Mononuclear cell (primary cell): ENCODE measurements at regions not wholly inside any gene's neighbourhood (a gene's known extent, or its start where the extent isn't known, plus 50 kb on each side); places are given as distances from the start of the nearest gene placed in this dataset.

ENCODE experiments used
- H3K27me3 ChIP-seq: 2 replicates; pipeline ENCODE4 v1.6.0; 2011; ENCODE audit warnings: low read length, control low read depth; ENCODE audit not compliant: insufficient read depth
- H3K4me1 ChIP-seq: 2 replicates; pipeline ENCODE4 v1.5.1; 2011; ENCODE audit warnings: mild to moderate bottlenecking, low read length, control low read depth; ENCODE audit not compliant: insufficient read depth
- H3K4me3 ChIP-seq: 2 replicates; pipeline ENCODE4 v1.5.1; 2011; ENCODE audit warnings: mild to moderate bottlenecking, low read length, moderate library complexity
- H3K9me3 ChIP-seq: 2 replicates; pipeline ENCODE4 v1.5.1; 2011; ENCODE audit warnings: low read depth, mild to moderate bottlenecking, control low read depth, low read length

DNA sequence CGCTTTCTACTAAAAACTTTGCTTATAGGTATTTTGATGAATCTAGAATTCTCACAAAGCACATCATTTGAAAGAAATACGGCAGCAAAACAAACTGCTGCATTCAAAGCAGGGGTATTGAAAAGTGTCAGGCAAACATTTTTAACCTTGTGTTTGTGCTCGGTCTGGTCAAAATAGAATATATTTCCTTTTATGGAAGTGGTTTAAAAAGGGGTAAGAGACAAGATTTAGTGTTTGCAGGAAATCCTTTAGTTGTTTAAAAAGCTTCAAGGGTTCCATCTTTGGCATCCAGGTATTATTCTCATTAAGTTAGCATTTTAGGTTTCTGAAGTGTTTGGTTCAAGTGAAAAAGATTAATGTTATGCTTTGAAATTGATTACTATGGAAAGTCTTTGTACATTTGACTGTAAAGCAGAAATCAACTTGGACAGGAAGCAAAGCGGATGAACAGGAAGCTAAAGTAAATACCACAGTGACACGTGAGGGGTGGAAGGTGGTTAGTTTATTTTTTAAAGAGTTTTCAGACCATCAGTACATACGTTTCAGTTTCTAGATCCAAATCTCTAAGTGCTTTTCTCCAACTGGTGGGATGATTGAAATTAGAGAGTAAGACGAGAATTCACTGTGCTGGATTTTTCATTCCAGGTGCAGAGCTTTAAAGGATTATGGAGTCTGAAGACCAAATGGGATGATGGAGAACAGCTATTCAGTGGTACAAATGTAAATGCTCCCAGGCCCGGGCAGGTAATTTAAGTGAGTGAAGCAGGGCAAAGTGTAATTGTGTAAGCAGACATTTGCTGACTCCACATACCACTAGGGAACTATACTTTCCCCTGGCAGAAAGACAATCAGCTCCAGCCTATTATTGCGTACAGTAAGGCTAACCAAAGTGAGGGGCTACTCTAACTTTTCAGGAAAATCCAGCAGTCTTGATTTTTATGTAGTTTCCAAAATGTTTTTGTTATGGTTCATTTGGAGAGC lies 341.8 kb upstream of the TBL1XR1 start:
- Histone ChIP-seq H3K4me1 (peaks cover 25% of the 10 kb centered on the region), H3K27me3 (no peaks in the 10 kb centered on the region), H3K9me3 (no peaks in the 10 kb centered on the region), H3K4me3 (no peak overlapping the region)

DNA sequence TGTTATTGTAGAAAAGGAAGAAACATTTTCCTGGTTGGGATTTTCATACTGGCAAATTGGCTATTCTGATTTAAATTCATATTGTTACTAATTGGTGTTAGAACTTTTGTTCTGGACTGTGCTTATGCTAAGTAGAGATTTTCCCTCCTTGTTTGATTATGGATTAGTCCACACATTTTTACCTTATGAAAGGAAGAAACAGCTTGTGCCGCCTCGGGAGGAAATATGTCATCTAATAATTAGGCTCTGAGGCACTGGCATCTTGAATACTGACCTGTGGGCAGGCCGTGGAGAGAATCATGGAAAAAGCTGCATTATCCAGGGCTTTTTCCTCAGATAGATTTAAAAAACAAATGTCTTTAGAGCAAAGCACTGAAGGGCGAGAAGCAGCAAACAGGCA lies 344.3 kb upstream of the TBL1XR1 start:
- H3K4me3 ChIP-seq, result no peak overlapping the region
- H3K27me3 ChIP-seq, result no peaks in the 10 kb centered on the region
- no peaks in the 10 kb centered on the region for H3K9me3 ChIP-seq
- H3K4me1 ChIP-seq, result peaks cover 25% of the 10 kb centered on the region

DNA sequence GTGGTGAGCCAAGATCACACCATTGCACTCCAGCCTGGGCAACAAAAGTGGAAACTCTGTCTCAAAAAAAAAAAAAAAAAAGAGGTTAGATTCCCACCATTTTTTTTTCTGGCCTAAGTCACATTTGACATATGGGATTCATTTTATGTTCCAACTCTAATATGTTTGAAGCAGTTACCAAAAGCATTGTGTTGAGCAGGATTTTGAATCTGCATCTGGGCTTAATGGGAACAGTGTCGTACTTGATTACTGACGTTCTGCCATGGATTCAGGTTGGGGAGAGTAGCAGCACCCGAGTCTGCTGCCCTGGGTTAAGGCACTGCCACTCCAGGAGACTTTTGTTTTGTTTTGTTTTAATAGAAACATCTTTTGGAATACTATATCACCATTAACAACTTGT lies 348.7 kb upstream of the TBL1XR1 start:
- no peaks in the 10 kb centered on the region for H3K4me1 ChIP-seq
- H3K4me3 ChIP-seq, result no peak overlapping the region
- no peaks in the 10 kb centered on the region for H3K9me3 ChIP-seq
- no peaks in the 10 kb centered on the region for H3K27me3 ChIP-seq

GRCh38 chr3:177547711-177548350 lies 350.5 kb upstream of the TBL1XR1 start:
- Histone ChIP-seq H3K4me3 (no peak overlapping the region), H3K27me3 (no peaks in the 10 kb centered on the region), H3K4me1 (peaks cover 3% of the 10 kb centered on the region), H3K9me3 (no peaks in the 10 kb centered on the region)

DNA sequence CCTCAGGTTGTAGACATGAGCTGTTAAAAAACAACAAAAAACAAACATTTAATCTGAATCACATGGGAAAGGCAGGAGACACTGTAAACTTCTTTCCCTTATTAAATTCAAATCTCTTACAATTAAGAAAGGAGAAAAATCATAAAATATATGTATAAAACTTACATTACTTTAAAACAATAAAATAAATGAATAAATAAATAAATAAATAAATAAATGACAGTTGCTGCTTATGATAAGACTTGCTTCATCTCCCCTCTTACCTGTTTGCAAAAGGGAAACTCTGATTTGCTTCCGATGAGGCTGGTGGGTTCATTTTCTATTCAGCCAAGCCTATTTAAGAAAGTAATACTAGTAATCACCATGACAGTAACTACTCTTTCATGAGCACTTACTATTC lies 353.4 kb upstream of the TBL1XR1 start:
- Histone ChIP-seq H3K4me1 (peaks cover 9% of the 10 kb centered on the region), H3K27me3 (no peaks in the 10 kb centered on the region), H3K9me3 (no peaks in the 10 kb centered on the region), H3K4me3 (no peak overlapping the region)

DNA sequence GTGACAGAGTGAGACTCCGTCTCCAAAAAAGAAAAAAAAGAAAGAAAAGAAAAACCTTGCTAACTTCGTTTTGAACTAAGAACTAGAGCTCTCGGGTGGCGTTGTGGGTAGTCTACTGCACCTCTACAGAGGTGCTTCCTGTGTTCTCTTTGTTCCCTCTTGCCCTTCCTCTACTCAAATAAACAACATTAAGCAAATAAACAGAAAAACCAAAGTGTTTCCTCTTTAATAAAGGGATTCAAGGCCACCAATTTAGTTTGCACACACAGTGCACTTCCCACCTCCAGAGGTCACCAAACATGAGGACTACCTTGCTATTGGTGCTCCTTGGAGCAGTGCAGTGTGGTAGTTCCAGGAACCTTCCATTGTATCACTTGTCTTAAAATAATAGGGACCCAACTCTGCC lies 354.2 kb upstream of the TBL1XR1 start:
- Histone ChIP-seq H3K4me3 (no peak overlapping the region), H3K27me3 (no peaks in the 10 kb centered on the region), H3K4me1 (peaks cover 9% of the 10 kb centered on the region), H3K9me3 (no peaks in the 10 kb centered on the region)

- H3K9me3 ChIP-seq, result no peaks in the 10 kb centered on the region
- H3K27me3 ChIP-seq, result no peaks in the 10 kb centered on the region
- peaks cover 9% of the 10 kb centered on the region for H3K4me1 ChIP-seq
- H3K4me3 ChIP-seq, result no peak overlapping the region
These were observed 354.8 kb upstream of the TBL1XR1 start for GRCh38 chr3:177552051-177552450.

GRCh38 chr3:177553012-177553411 lies 355.7 kb upstream of the TBL1XR1 start:
- H3K4me3 ChIP-seq, result no peak overlapping the region
- H3K4me1 ChIP-seq, result peaks cover 9% of the 10 kb centered on the region
- H3K9me3 ChIP-seq, result no peaks in the 10 kb centered on the region
- H3K27me3 ChIP-seq, result no peaks in the 10 kb centered on the region

GRCh38 chr3:177553579-177553978 lies 356.3 kb upstream of the TBL1XR1 start:
- Histone ChIP-seq H3K4me3 (no peak overlapping the region), H3K27me3 (no peaks in the 10 kb centered on the region), H3K9me3 (no peaks in the 10 kb centered on the region), H3K4me1 (peaks cover 9% of the 10 kb centered on the region)

DNA sequence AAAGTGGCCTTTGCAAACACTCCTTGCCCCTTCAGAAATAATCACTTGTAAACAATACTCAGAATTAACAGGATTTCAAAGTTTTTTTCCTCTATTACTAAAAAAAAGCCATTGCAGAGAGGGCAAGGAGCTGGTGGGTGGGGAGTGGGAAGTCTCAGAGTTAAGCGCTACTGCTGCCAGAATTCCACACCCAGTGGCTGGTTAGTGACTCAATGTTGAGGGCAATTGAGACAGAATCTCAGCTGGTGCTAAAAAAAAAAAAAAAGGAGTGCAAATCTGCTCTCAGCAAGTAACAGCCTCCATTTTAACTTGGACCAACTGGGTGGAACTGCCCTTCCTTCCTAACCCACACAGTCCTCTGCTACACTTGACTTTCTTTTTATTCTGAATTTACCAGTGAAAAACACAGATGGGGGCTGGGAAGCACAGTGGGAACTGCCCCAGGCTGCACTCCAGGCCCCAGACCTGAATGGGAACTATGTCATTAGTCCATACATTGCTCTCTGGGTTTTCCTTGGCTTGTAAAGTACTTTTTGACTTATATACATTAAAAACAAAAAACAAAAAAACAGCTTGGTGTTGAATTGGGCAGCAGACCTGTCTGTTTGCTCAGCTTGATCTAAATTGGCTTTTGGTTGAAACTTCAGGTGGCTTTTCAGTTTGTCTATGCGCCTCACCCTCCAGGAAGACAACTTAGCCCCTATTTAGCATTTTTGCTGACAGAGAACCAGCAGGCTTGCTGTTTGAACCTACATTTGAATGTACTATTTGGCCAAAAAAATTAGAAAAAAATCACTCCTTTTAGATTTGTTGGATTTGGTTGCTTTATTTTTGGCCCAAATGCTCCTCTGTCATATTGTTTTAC lies 357.8 kb upstream of the TBL1XR1 start:
- Histone ChIP-seq H3K27me3 (no peaks in the 10 kb centered on the region), H3K4me3 (no peak overlapping the region), H3K9me3 (no peaks in the 10 kb centered on the region), H3K4me1 (peaks cover 9% of the 10 kb centered on the region)

DNA sequence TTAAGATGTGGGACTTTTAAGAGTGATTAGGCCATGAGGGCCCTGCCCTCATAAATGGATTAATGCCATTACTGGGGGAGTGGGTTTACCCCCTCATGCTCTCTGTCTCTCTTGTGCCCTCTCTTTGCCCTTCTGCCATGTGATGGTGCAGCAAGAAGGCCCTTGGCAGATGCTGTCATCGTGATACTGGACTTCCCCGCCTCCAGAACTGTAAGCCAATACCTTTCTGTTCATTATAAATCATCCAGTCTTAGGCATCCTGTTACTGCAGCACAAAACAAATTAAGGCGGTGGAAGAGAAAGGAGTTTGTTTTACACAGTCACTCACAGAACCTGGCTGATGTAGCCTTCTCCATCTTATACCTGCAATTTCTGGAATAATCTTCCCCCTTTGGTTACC lies 360.3 kb upstream of the TBL1XR1 start:
- Histone ChIP-seq H3K4me1 (peaks cover 6% of the 10 kb centered on the region), H3K9me3 (no peaks in the 10 kb centered on the region), H3K27me3 (no peaks in the 10 kb centered on the region), H3K4me3 (no peak overlapping the region)

DNA sequence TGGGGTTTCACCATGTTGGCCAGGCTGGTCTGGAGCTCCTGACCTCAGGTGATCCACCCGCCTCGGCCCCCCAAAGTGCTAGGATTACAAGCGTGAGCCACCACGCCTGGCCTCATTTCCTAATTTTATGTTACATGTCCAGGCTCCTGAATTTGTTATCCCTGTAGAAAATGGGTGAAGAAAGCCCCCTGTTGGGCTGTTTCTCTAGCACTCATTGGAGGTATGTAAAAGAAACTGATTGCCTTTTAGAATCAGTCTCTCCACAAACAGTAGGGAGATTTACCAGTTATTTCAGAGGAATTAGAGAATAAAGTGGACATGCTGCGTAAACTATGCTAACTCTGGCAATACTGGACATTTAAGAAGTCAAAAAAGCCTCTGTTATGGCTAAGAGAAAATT lies 364.1 kb upstream of the TBL1XR1 start:
- Histone ChIP-seq H3K4me1 (no peaks in the 10 kb centered on the region), H3K4me3 (no peak overlapping the region), H3K9me3 (no peaks in the 10 kb centered on the region), H3K27me3 (no peaks in the 10 kb centered on the region)

DNA sequence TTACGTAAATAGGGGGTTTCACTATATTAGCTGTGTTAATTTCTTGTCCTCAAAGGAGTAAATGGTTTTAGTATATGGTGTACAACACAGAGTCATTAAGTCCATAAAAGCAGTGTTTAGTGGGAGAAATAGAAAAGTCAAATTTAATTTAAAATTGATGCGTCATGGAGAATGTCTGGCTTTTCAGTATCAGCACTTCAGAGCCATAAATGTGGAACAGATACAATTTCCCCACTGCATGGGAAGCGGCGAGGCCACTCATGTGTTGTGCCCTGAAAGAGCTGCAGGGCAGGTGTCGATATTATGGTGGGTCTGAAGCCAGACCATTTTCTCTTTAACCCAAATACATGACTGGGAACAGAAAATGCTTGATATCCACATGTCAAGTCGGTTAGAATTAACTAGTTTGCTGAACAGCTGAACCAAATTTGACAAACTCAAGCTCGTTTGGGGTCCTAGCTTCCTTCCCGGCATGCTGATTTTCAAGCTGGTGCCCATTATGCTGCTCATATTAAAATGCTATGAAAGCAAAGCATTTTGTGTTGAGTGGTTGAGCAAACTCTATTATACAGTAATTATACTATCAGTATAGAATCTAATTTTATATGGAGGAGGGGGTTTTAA lies 364.6 kb upstream of the TBL1XR1 start:
- no peaks in the 10 kb centered on the region for H3K9me3 ChIP-seq
- no peak overlapping the region for H3K4me3 ChIP-seq
- no peaks in the 10 kb centered on the region for H3K4me1 ChIP-seq
- H3K27me3 ChIP-seq, result no peaks in the 10 kb centered on the region

DNA sequence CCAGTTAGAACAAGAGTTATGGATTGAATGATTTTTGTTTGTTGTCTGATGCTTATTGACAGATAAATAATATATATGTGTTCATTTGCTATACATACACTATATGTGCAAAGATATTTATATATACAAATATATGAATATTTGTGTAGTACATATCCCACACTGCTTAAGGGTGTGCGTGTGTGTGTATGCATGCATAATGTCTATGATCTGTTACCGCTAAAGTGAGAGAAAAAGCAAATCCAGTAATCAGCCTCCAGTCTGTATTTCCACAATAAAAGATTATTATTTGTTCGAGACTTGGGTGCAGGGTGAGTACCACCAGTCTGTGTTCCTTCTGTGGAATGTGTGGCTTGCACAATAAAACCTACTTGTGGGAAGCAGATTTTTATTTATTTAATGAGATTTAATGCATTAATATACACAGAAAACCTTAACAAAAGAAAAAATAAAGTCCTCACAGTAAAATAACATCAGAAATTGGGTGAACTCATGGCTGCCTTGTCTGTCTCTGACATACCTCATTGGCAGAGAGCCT lies 366.0 kb upstream of the TBL1XR1 start:
- H3K4me3 ChIP-seq, result no peak overlapping the region
- no peaks in the 10 kb centered on the region for H3K27me3 ChIP-seq
- no peaks in the 10 kb centered on the region for H3K9me3 ChIP-seq
- no peaks in the 10 kb centered on the region for H3K4me1 ChIP-seq
